ENCODE measurements at regions not wholly inside any gene's neighbourhood (a gene's known extent, or its start where the extent isn't known, plus 50 kb on each side); places are given as distances from the start of the nearest gene placed in this dataset.

- H3K36me3 ChIP-seq (replicated peaks in 1 of 2), result no peaks in the 10 kb centered on the region
- TF ChIP-seq, protein P1, sequence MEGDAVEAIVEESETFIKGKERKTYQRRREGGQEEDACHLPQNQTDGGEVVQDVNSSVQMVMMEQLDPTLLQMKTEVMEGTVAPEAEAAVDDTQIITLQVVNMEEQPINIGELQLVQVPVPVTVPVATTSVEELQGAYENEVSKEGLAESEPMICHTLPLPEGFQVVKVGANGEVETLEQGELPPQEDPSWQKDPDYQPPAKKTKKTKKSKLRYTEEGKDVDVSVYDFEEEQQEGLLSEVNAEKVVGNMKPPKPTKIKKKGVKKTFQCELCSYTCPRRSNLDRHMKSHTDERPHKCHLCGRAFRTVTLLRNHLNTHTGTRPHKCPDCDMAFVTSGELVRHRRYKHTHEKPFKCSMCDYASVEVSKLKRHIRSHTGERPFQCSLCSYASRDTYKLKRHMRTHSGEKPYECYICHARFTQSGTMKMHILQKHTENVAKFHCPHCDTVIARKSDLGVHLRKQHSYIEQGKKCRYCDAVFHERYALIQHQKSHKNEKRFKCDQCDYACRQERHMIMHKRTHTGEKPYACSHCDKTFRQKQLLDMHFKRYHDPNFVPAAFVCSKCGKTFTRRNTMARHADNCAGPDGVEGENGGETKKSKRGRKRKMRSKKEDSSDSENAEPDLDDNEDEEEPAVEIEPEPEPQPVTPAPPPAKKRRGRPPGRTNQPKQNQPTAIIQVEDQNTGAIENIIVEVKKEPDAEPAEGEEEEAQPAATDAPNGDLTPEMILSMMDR (IDR thresholded peaks at IDR 0.05), result no peak
- no peak for TF ChIP-seq POLR2A (IDR thresholded peaks at IDR 0.05)
- DNase-seq, result no peak
- no peak overlapping the region for H3K4me3 ChIP-seq
- WGBS, 4 donors, result 62 to 80% (median 71%) methylated on average over 2 of the region's 2 CpGs
- no peaks in the 10 kb centered on the region for H3K4me1 ChIP-seq (replicated peaks in 1 of 2)
- no peak overlapping the region for H3K27ac ChIP-seq
- H3K9me3 ChIP-seq (replicated peaks in 1 of 3), result no peaks in the 10 kb centered on the region
- no peaks in the 10 kb centered on the region for H3K27me3 ChIP-seq
- intact Hi-C loops (cut with DNase I), result no loop called here
Observed at GRCh38 chr6:103268335-103268734, 1591.4 kb downstream of the HACE1 start.

DNA sequence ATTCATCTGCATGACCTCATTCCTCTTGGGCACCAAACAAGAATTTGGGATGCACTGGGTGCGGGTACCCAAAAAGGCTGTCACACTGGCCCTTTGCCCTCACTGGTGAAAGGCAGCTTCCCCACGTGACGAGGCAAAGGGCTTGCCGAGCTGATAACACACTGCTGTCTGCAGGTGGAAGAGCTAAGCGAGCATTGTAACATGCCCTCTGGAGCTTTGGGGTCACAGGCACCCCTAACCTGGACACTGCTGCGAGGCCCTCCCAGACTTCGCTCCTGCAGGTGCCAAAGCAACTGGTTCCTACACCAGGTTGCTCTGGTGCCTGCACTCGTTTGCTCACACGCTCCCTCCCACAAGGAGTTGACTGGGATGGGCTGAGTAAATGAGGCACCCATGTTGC lies 1595.7 kb downstream of the HACE1 start:
- TF ChIP-seq POLR2A (IDR thresholded peaks at IDR 0.05), result no peak
- TF ChIP-seq, protein P1 (IDR thresholded peaks at IDR 0.05), result no peak
- 72 to 83% (median 78%) methylated on average over 6 to 9 of the region's 9 CpGs for WGBS, 4 donors
- Histone ChIP-seq H3K27ac (no peak overlapping the region), H3K27me3 (no peaks in the 10 kb centered on the region), H3K4me1 (replicated peaks in 1 of 2) (no peaks in the 10 kb centered on the region), H3K9me3 (replicated peaks in 1 of 3) (peaks cover 0 to 4% (median 0%) of the 10 kb centered on the region in 3 donors), H3K36me3 (replicated peaks in 1 of 2) (no peaks in the 10 kb centered on the region), H3K4me3 (no peak overlapping the region)
- intact Hi-C loops (cut with DNase I), result no loop called here
- no peak for DNase-seq

DNA sequence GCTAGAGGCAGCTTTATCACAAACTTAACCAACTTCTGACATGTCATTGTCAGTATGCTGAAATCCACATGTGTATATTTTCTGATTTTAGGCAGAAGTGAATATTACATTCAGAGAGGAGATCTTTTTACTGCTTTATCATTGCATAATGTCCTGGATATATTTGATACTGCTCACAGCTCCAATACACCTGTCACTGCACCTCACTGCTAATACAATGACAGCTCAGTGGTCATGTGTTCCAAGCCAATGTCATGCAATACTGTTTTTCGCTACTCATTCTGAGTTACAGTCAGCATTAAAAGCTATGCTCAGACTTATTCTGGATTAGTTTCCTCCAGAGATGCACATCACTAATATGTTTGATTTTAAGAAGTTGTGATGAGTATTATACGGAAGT lies 1604.6 kb downstream of the HACE1 start:
- no peaks in the 10 kb centered on the region for H3K36me3 ChIP-seq (replicated peaks in 1 of 2)
- no peaks in the 10 kb centered on the region for H3K27me3 ChIP-seq
- no peak overlapping the region for H3K4me3 ChIP-seq
- H3K9me3 ChIP-seq (replicated peaks in 1 of 3), result no peaks in the 10 kb centered on the region
- no peak overlapping the region for H3K27ac ChIP-seq
- TF ChIP-seq, protein P1 (IDR thresholded peaks at IDR 0.05), result no peak
- no peak for TF ChIP-seq POLR2A (IDR thresholded peaks at IDR 0.05)
- no peak for DNase-seq
- intact Hi-C loops (cut with DNase I), result no loop called here
- WGBS, 4 donors, result 82 to 89% (median 86%) methylated on average over 2 of the region's 2 CpGs
- no peaks in the 10 kb centered on the region for H3K4me1 ChIP-seq (replicated peaks in 1 of 2)

GRCh38 chr6:103236923-103237322 lies 1622.8 kb downstream of the HACE1 start:
- Histone ChIP-seq H3K4me1 (replicated peaks in 1 of 2) (peaks cover 0 to 3% of the 10 kb centered on the region in 2 donors), H3K27ac (no peak overlapping the region), H3K9me3 (replicated peaks in 1 of 3) (no peaks in the 10 kb centered on the region), H3K27me3 (no peaks in the 10 kb centered on the region), H3K36me3 (replicated peaks in 1 of 2) (no peaks in the 10 kb centered on the region), H3K4me3 (no peak overlapping the region)
- intact Hi-C loops (cut with DNase I), result no loop called here
- no peak for DNase-seq
- TF ChIP-seq, protein P1 (IDR thresholded peaks at IDR 0.05), result no peak
- no peak for TF ChIP-seq POLR2A (IDR thresholded peaks at IDR 0.05)
